Coronary artery (tissue), 2 donors: ENCODE measurements at regions not wholly inside any gene's neighbourhood (a gene's known extent, or its start where the extent isn't known, plus 50 kb on each side); places are given as distances from the start of the nearest gene placed in this dataset.

Experiments used
- DNase-seq: peaks from one replicate; pipeline ENCODE4 v3.0.0-alpha.2; 2017; ENCODE audit warnings: low spot score
- H3K27ac ChIP-seq, 2 donors: fragments of 200-600 bp; sonication (generic); one replicate each; pipeline ENCODE4 v1.5.1; 2016 to 2019
- H3K4me3 ChIP-seq: fragments of 200-600 bp; sonication (generic); 2 replicates; pipeline ENCODE4 v1.5.1; 2016; ENCODE audit warnings: mild to moderate bottlenecking, moderate library complexity
- TF ChIP-seq, protein P1 (sequence below): fragments of 200-600 bp; sonication (generic); IDR thresholded peaks from one replicate; pipeline ENCODE4 v1.5.1; 2019; ENCODE audit warnings: antibody characterized with exemption

DNA sequence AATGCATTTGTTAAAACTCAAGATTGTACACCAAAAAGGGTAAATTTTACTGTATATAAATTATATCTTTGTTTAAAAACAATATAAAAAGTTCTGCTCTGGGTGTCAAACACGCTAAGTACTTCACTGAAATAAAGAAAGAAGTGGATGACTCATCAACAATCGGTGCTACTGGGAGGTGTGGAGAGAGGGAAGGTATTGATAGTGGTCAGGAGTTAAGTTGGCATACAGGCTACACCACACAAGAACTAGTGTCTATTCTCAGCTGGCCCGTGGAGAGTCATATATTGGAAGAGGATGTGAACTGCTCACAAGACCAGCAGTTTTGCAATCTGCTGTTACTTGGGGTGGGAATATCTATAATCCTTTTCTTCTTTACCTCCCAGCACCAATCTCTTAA is 145.7 kb upstream of the TRPC7 start:
- Histone ChIP-seq H3K4me3 (no peak overlapping the region), H3K27ac (no peak overlapping the region)
- TF ChIP-seq, protein P1, sequence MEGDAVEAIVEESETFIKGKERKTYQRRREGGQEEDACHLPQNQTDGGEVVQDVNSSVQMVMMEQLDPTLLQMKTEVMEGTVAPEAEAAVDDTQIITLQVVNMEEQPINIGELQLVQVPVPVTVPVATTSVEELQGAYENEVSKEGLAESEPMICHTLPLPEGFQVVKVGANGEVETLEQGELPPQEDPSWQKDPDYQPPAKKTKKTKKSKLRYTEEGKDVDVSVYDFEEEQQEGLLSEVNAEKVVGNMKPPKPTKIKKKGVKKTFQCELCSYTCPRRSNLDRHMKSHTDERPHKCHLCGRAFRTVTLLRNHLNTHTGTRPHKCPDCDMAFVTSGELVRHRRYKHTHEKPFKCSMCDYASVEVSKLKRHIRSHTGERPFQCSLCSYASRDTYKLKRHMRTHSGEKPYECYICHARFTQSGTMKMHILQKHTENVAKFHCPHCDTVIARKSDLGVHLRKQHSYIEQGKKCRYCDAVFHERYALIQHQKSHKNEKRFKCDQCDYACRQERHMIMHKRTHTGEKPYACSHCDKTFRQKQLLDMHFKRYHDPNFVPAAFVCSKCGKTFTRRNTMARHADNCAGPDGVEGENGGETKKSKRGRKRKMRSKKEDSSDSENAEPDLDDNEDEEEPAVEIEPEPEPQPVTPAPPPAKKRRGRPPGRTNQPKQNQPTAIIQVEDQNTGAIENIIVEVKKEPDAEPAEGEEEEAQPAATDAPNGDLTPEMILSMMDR: no peak
- DNase-seq: no peak

DNA sequence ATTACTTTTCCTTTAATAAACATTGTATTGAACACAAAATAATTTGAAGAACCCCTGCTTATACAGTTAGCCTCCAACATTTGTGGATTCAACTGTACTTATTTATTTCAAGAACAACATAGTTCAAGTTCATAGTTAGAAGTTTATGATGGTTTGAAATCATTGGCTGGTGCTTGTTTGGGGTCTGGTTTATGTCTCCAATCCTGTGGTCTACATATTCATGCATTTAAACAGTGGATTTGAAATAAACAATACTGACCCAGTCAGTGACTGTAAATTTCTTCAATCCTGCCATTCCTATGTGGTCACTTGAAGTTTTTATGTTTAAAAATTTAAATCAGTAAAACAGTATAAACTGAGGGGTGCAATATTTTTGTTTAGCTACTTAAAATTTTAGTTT is 145.1 kb upstream of the TRPC7 start:
- no peak overlapping the region for H3K27ac ChIP-seq
- no peak overlapping the region for H3K4me3 ChIP-seq

DNA sequence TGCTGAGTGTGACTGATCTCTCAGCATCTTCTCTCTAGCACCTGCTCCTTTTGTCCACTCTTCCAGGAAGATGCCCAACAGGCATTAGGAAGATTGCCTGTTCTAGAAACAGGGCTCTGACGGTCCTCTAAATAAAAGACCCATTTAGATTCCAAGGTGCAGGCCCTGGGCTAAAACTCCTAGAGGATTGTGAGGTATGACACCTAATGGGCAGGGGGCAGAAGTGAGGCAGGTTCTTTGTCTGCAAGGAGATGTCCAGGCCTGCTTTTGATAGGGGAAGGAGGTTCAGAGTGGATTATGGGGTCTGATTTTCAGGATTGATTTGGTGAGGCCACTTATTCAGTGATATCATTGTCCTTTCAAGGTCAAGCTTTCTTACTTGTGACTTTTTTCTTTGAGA is 140.8 kb upstream of the TRPC7 start:
- DNase-seq: no peak
- TF ChIP-seq, protein P1: no peak
- Histone ChIP-seq H3K27ac (no peak overlapping the region), H3K4me3 (no peak overlapping the region)

More for the DNA sequence above, 145.1 kb upstream of the TRPC7 start:
- DNase-seq: no peak
- TF ChIP-seq, protein P1: no peak

DNA sequence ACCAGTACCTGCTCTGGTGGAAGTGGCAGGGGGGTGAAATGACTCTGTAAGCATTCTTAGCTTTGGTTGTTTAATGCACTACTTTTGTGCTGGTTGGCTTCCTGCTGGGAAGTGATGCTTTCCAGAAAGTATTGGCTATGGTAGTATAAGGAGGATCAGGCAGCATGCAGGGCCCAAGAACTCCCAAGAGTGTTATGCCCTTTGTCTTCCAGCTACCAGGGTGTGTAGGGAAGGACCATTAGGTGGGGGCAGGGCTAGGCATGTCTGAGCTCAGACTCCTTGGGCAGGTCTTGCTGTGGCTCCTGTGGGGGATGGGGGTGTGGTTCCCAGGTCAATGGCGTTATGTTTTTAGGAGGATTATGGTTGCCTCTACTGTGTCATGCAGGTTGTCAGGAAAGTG is 135.8 kb upstream of the TRPC7 start:
- Histone ChIP-seq H3K4me3 (no peak overlapping the region), H3K27ac (no peak overlapping the region)
- TF ChIP-seq, protein P1: no peak
- DNase-seq: no peak

DNA sequence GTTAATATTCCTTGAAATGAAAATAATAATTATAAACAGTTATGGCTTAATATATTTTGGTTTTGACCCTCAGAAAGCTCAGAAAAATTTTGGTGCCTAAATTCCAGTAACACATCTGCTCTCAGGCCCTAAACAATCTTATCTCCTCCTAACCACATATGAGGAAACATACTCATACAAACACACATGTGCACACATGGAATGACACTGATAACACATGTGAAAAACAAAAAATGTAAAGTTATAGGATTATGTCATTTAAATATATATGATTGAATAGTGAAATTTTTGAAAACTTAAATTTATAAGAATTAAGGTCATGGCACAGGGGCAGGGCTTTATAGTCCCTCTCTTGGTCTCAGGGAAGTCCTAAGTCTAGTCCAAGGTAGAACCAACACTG is 127.2 kb upstream of the TRPC7 start:
- TF ChIP-seq, protein P1: no peak
- Histone ChIP-seq H3K27ac (no peak overlapping the region), H3K4me3 (no peak overlapping the region)
- DNase-seq: no peak

DNA sequence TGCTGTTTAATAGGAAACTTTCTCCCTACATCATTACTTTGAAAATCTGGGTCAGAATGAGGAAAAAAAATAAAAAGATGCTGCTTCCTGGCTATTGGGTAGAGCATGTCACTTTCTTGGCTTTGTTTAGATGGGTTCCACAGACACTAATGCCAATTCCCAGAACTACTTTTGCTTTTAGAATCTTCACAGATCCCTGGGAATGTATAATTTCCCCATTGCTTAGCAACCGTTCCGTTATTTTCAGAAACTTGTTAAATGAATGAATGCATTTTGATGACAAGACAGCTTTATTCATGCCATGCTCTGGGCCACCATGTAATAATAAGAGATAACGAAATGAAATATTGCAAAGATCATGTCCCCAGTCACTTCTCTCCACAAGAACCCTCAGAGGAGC is 126.5 kb upstream of the TRPC7 start:
- TF ChIP-seq, protein P1: no peak
- Histone ChIP-seq H3K27ac (no peak overlapping the region), H3K4me3 (no peak overlapping the region)
- no peak for DNase-seq

DNA sequence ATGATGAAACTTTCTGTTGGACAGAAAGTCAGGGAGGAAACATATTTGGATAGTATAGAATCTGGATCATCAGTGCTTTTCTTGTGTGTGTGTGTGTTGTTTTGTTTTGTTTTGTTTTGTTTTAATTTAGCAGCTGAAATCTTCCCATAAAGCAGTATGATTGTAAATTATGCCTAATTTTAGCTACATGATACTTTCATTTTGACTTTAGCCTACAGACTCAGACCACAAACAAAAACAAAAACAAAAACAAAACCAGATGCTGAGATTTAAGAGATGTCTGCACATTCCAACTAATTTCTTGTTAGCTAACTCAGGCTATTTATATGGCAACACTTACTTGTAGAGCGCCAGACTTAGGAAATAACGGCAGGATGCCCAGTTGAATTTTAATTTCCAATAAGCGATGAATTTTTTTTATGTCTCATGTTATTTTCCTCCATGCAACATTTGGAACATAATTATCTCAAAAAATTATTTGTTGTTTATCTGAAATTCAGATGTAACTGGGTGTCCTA is 119.5 kb upstream of the TRPC7 start:
- TF ChIP-seq, protein P1: no peak
- H3K4me3 ChIP-seq: no peak overlapping the region
- DNase-seq: no peak

More for the DNA sequence above, 119.5 kb upstream of the TRPC7 start:
- H3K27ac ChIP-seq: no peak overlapping the region
